HG03565 (cell line): ENCODE measurements at regions not wholly inside any gene's neighbourhood (a gene's known extent, or its start where the extent isn't known, plus 50 kb on each side); places are given as distances from the start of the nearest gene placed in this dataset.

Experiments used
- ATAC-seq: cut with Tn5 transposase; IDR thresholded peaks from one replicate; pipeline ENCODE4 v1.9.1; 2021; ENCODE audit warnings: mild to moderate bottlenecking, moderate library complexity; ENCODE audit not compliant: unreplicated experiment

GRCh38 chr1:184919892-184920291, 54.4 kb downstream of the NIBAN1 start:
- ATAC-seq, result no peak

- ATAC-seq, result no peak
Observed at GRCh38 chr1:184915463-184916090, 58.7 kb downstream of the NIBAN1 start.

GRCh38 chr1:184914149-184914548, 60.2 kb downstream of the NIBAN1 start:
- no peak for ATAC-seq

GRCh38 chr1:184912392-184912791, 61.9 kb downstream of the NIBAN1 start:
- ATAC-seq, result no peak

- no peak for ATAC-seq
Observed at GRCh38 chr1:184911830-184912229, 62.5 kb downstream of the NIBAN1 start.

GRCh38 chr1:184911103-184911745, 63.1 kb downstream of the NIBAN1 start:
- ATAC-seq, result no peak

- no peak for ATAC-seq
Observed at GRCh38 chr1:184910691-184911091, 63.6 kb downstream of the NIBAN1 start.

GRCh38 chr1:184910005-184910404, 64.3 kb downstream of the NIBAN1 start:
- no peak for ATAC-seq

- ATAC-seq, result no peak
Observed at GRCh38 chr1:184909019-184909418, 65.3 kb downstream of the NIBAN1 start.

GRCh38 chr1:184908506-184908905, 65.8 kb downstream of the NIBAN1 start:
- no peak for ATAC-seq

- no peak for ATAC-seq
Observed at GRCh38 chr1:184907500-184907899, 66.8 kb downstream of the NIBAN1 start.

- ATAC-seq, result no peak
Observed at GRCh38 chr1:184906761-184907160, 67.5 kb downstream of the NIBAN1 start.

GRCh38 chr1:184905601-184906322, 68.5 kb downstream of the NIBAN1 start:
- no peak for ATAC-seq

GRCh38 chr1:184903111-184903692, 71.1 kb downstream of the NIBAN1 start:
- ATAC-seq, result no peak

GRCh38 chr1:184900507-184900906, 73.8 kb downstream of the NIBAN1 start:
- ATAC-seq, result no peak

- ATAC-seq, result no peak
Observed at GRCh38 chr1:184896000-184896399, 78.3 kb downstream of the NIBAN1 start.

- ATAC-seq, result no peak
Observed at GRCh38 chr1:184895086-184895485, 79.2 kb downstream of the NIBAN1 start.

GRCh38 chr1:184893695-184894094, 80.6 kb downstream of the NIBAN1 start:
- ATAC-seq, result no peak

GRCh38 chr1:184892116-184892515, 82.2 kb downstream of the NIBAN1 start:
- ATAC-seq, result peak; percentile 93

- ATAC-seq, result no peak
Observed at GRCh38 chr1:184891440-184891839, 82.9 kb downstream of the NIBAN1 start.

GRCh38 chr1:184890539-184890973, 83.8 kb downstream of the NIBAN1 start:
- no peak for ATAC-seq

- no peak for ATAC-seq
Observed at GRCh38 chr1:184889902-184890301, 84.4 kb downstream of the NIBAN1 start.
